ENCODE measurements at regions not wholly inside any gene's neighbourhood (a gene's known extent, or its start where the extent isn't known, plus 50 kb on each side); places are given as distances from the start of the nearest gene placed in this dataset.

DNA sequence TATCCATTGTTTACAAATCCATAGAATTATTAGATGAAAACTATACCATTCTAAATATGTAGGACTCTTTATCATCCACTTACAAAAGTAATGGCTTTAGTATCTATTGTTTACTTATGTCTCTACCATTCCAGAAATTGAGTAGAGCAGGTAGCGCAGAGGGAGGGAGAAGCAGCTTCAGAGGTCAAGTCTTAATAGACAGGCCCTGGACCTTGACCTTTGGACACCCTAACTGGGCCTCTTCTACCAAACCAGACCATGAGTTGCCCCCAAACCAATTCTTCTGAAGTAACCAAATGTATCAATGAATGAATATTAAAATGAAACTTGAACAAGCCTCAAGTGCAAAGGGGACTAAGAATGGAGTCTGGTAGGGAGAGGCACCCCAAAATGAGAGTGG is 124.9 kb upstream of the ANKRD55 start:
- Histone ChIP-seq H2AFZ (ENCODE audit: low read length) (no peak overlapping the region), H2BK120ac (ENCODE audit: low read depth, low read length, poor library complexity, severe bottlenecking) (no peak overlapping the region), H2BK15ac (ENCODE audit: low read depth, low read length) (no peak overlapping the region), H3K56ac (ENCODE audit: insufficient read length, low read depth, low read length) (no peak overlapping the region), H2BK5ac (ENCODE audit: insufficient read length, low read length) (no peak overlapping the region), H4K5ac (ENCODE audit: insufficient read length, low read depth, low read length) (no peak overlapping the region), H3K18ac (ENCODE audit: insufficient read length, low read depth, low read length) (no peak overlapping the region), H3K79me2 (ENCODE audit: insufficient read depth, low read length) (no peaks in the 10 kb centered on the region), H3K23me2 (ENCODE audit: insufficient read length, low read depth, low read length, poor library complexity, severe bottlenecking) (no peaks in the 10 kb centered on the region), H3K9ac (ENCODE audit: extremely low read depth, insufficient read length, low read length) (no peak overlapping the region), H4K91ac (ENCODE audit: insufficient read length, low read depth, low read length) (no peak overlapping the region), H3K14ac (ENCODE audit: insufficient read depth, low read length) (no peak overlapping the region), H3K9me3 (ENCODE audit: control insufficient read depth, low read depth, low read length) (no peaks in the 10 kb centered on the region), H3K27ac (ENCODE audit: insufficient read length, low read depth, low read length) (no peak overlapping the region), H2BK20ac (ENCODE audit: low read depth, low read length, poor library complexity, severe bottlenecking) (no peak overlapping the region), H2AK5ac (ENCODE audit: insufficient read length, low read length) (no peak overlapping the region), H3K4me1 (ENCODE audit: insufficient read depth, low read length) (no peaks in the 10 kb centered on the region), H3K27me3 (ENCODE audit: insufficient read depth, low read length) (no peaks in the 10 kb centered on the region), H3K23ac (ENCODE audit: insufficient read length, low read depth, low read length) (no peak overlapping the region), H2BK12ac (ENCODE audit: insufficient read length, low read depth, low read length) (no peak overlapping the region), H3T11ph (ENCODE audit: low read length) (no peak overlapping the region), H4K20me1 (ENCODE audit: control insufficient read depth, insufficient read depth, insufficient read length) (no peaks in the 10 kb centered on the region), H3K4me2 (ENCODE audit: insufficient read depth, insufficient read length, low read length) (no peak overlapping the region), H4K8ac (replicated peaks; ENCODE audit: insufficient read length, low read depth, low read length) (no peak overlapping the region), H3K79me1 (ENCODE audit: insufficient read depth, low read depth, low read length, poor library complexity, severe bottlenecking) (no peaks in the 10 kb centered on the region), H3K4ac (ENCODE audit: low read depth, low read length) (no peak overlapping the region)
- Mint-ChIP-seq H3K36me3 (ENCODE audit: insufficient read depth in 1 of 3, low read depth in 3 of 3) (no peaks in the 10 kb centered on the region), H3K4me1 (peaks cover 3 to 5% of the 10 kb centered on the region in 2 experiments; a peak in 3 of 4 replicates), H3K9me3 (no peaks in the 10 kb centered on the region), H3K4me3 (no peak overlapping the region), H3K27me3 (ENCODE audit: low read depth) (no peaks in the 10 kb centered on the region), H3K27ac (no peak overlapping the region)
- TF ChIP-seq CTCF (conservative IDR thresholded peaks at IDR 0.05) = no peak
- DNase-seq = no peak
- no CpG with 5 or more reads among the region's 1 CpG for WGBS (ENCODE audit: extremely low coverage, insufficient read length, low lambda C conversion rate)

Data from H9 (cell line).